Kidney (tissue), 13 donors: ENCODE measurements at regions not wholly inside any gene's neighbourhood (a gene's known extent, or its start where the extent isn't known, plus 50 kb on each side); places are given as distances from the start of the nearest gene placed in this dataset.

ENCODE experiments used
- DNase-seq, 5 donors: peaks; one replicate each; pipeline ENCODE4 v3.0.0-alpha.2; 2013 to 2020
- FAIRE-seq: peaks from 2 replicates; lab custom pipeline; 2012; peaks lifted over from hg19 to GRCh38; lab: Jason Lieb, UNC
- H3K27ac ChIP-seq, 2 donors: one replicate each; pipeline ENCODE4 v1.7.0; 2013; ENCODE audit warnings: low read depth in 2 of 2, low read length in 2 of 2, inconsistent platforms in 1 of 2
- H3K27me3 ChIP-seq: one replicate; pipeline ENCODE4 v1.7.1; 2013; ENCODE audit warnings: low read length, inconsistent platforms; ENCODE audit not compliant: control insufficient read depth, insufficient read depth
- H3K36me3 ChIP-seq, 3 donors: one replicate each; pipeline versions ENCODE4 v1.7.0 to v1.7.1; 2013; ENCODE audit warnings: low read length in 3 of 3, control low read depth in 1 of 3, inconsistent platforms in 1 of 3; ENCODE audit not compliant: insufficient read depth in 3 of 3, control insufficient read depth in 2 of 3
- H3K4me1 ChIP-seq, 3 donors: one replicate each; pipeline versions ENCODE4 v1.7.0 to v1.7.1; 2013; ENCODE audit warnings: low read length in 3 of 3, inconsistent platforms in 1 of 3, low read depth in 1 of 3; ENCODE audit not compliant: control insufficient read depth in 2 of 3, insufficient read depth in 2 of 3
- H3K4me3 ChIP-seq, 3 donors: one replicate each; pipeline versions ENCODE4 v1.7.0 to v1.8.1; 2013; ENCODE audit warnings: low read length in 3 of 3, control low read depth in 1 of 3, inconsistent platforms in 1 of 3
- H3K9ac ChIP-seq, 3 donors: one replicate each; pipeline versions ENCODE4 v1.7.0 to v1.7.1; 2013; ENCODE audit warnings: low read length in 3 of 3, control low read depth in 1 of 3, inconsistent platforms in 1 of 3
- H3K9me3 ChIP-seq, 3 donors: one replicate each; pipeline versions ENCODE4 v1.7.0 to v1.7.1; 2013; ENCODE audit warnings: low read length in 3 of 3, control low read depth in 1 of 3, inconsistent platforms in 1 of 3; ENCODE audit not compliant: control insufficient read depth in 2 of 3, insufficient read depth in 1 of 3
- CTCF ChIP-seq: IDR thresholded peaks from 3 replicates; pipeline ENCODE4 v1.5.1; 2012; ENCODE audit warnings: mild to moderate bottlenecking, moderate library complexity, borderline replicate concordance; ENCODE audit not compliant: insufficient read depth; ENCODE audit errors: extremely low read depth
- intact Hi-C: fragments of 100-400 bp; cut with DNase I; formaldehyde crosslinking; loops from one replicate; pipeline ENCODE4 v1.11.1; 2022
- donor health status: control.
- donor health status: control.
- donor health status: control.
- donor health status: control.
- donor health status: control.
- donor health status: DM: yes; HTN: yes; CAD: no.
- donor health status: Normal renal cell carcinoma (clear cell type).

- Histone ChIP-seq H3K9ac (no peak overlapping the region), H3K4me3 (no peak overlapping the region), H3K27me3 (no peaks in the 10 kb centered on the region), H3K36me3 (no peaks in the 10 kb centered on the region), H3K9me3 (no peaks in the 10 kb centered on the region), H3K27ac (no peak overlapping the region), H3K4me1 (no peaks in the 10 kb centered on the region)
- TF ChIP-seq CTCF, result no peak
- FAIRE-seq (no peak), DNase-seq (no peak)
- intact Hi-C loops, result no loop called here
These were observed 638.4 kb upstream of the POU3F3 start for GRCh38 chr2:104215269-104216161.

GRCh38 chr2:104233591-104233990 lies 620.3 kb upstream of the POU3F3 start:
- Histone ChIP-seq H3K27ac (no peak overlapping the region), H3K4me1 (no peaks in the 10 kb centered on the region), H3K9me3 (no peaks in the 10 kb centered on the region), H3K27me3 (no peaks in the 10 kb centered on the region), H3K9ac (no peak overlapping the region), H3K36me3 (no peaks in the 10 kb centered on the region), H3K4me3 (no peak overlapping the region)
- no peak for FAIRE-seq
- no peak for DNase-seq
- TF ChIP-seq CTCF, result no peak
- intact Hi-C loops, result no loop called here

- FAIRE-seq (no peak), DNase-seq (no peak)
- Histone ChIP-seq H3K36me3 (no peaks in the 10 kb centered on the region), H3K9me3 (peaks cover 0 to 7% (median 4%) of the 10 kb centered on the region in 3 donors), H3K27ac (no peak overlapping the region), H3K4me1 (no peaks in the 10 kb centered on the region), H3K27me3 (no peaks in the 10 kb centered on the region), H3K4me3 (no peak overlapping the region), H3K9ac (no peak overlapping the region)
- no peak for TF ChIP-seq CTCF
- intact Hi-C loops, result no loop called here
These were observed 617.4 kb upstream of the POU3F3 start for GRCh38 chr2:104236491-104236890.
